Muscle of leg (tissue), 3 donors: ENCODE measurements at regions not wholly inside any gene's neighbourhood (a gene's known extent, or its start where the extent isn't known, plus 50 kb on each side); places are given as distances from the start of the nearest gene placed in this dataset.

Experiments used
- DNase-seq: peaks from one replicate; pipeline ENCODE4 v3.0.0; 2013
- H3K27ac ChIP-seq: one replicate; pipeline ENCODE4 v1.5.1; 2013; ENCODE audit warnings: mild to moderate bottlenecking, low read length, control low read depth
- H3K27me3 ChIP-seq: one replicate; pipeline ENCODE4 v1.6.1; 2013; ENCODE audit warnings: low read length; ENCODE audit not compliant: control insufficient read depth, insufficient read depth
- H3K36me3 ChIP-seq: one replicate; pipeline ENCODE4 v1.6.1; 2013; ENCODE audit warnings: low read length; ENCODE audit not compliant: control insufficient read depth, insufficient read depth
- H3K4me1 ChIP-seq: one replicate; pipeline ENCODE4 v1.6.1; 2013; ENCODE audit warnings: low read length; ENCODE audit not compliant: control insufficient read depth, insufficient read depth
- H3K4me3 ChIP-seq: one replicate; pipeline ENCODE4 v1.5.1; 2013; ENCODE audit warnings: low read length, control low read depth
- H3K9me3 ChIP-seq: replicated peaks from 2 replicates; pipeline ENCODE4 v1.6.1; 2013; ENCODE audit warnings: low read depth, low read length; ENCODE audit not compliant: control insufficient read depth
- WGBS: methylation state at CpG from one replicate; pipeline ENCODE4 v1.1.5; 2013; ENCODE audit warnings: missing lambda C conversion rate; ENCODE audit not compliant: insufficient coverage; 5-methylcytosine and 5-hydroxymethylcytosine counted together

- Histone ChIP-seq H3K27me3 (no peaks in the 10 kb centered on the region), H3K9me3 (no peaks in the 10 kb centered on the region), H3K4me3 (no peak overlapping the region), H3K4me1 (peaks cover 18% of the 10 kb centered on the region), H3K27ac (no peak overlapping the region), H3K36me3 (no peaks in the 10 kb centered on the region)
- DNase-seq = no peak
- no CpG with 5 or more reads among the region's 3 CpGs for WGBS
These were observed 330.6 kb upstream of the GATB start for GRCh38 chr4:152091405-152091804.

GRCh38 chr4:152090543-152090942 is 329.7 kb upstream of the GATB start:
- H3K27ac ChIP-seq = no peak overlapping the region
- no peaks in the 10 kb centered on the region for H3K27me3 ChIP-seq
- no peaks in the 10 kb centered on the region for H3K36me3 ChIP-seq
- no peak for DNase-seq
- peaks cover 13% of the 10 kb centered on the region for H3K4me1 ChIP-seq
- no peak overlapping the region for H3K4me3 ChIP-seq
- 67% methylated on average over 5 of the region's 8 CpGs for WGBS
- H3K9me3 ChIP-seq = no peaks in the 10 kb centered on the region

GRCh38 chr4:152089584-152089983 is 328.8 kb upstream of the GATB start:
- no peak overlapping the region for H3K27ac ChIP-seq
- no peaks in the 10 kb centered on the region for H3K9me3 ChIP-seq
- H3K36me3 ChIP-seq = no peaks in the 10 kb centered on the region
- WGBS = 65% methylated on average over 2 of the region's 2 CpGs
- H3K27me3 ChIP-seq = no peaks in the 10 kb centered on the region
- DNase-seq = no peak
- no peak overlapping the region for H3K4me3 ChIP-seq
- peaks cover 3% of the 10 kb centered on the region for H3K4me1 ChIP-seq

- 92% methylated on average over 5 of the region's 6 CpGs for WGBS
- DNase-seq = no peak
- Histone ChIP-seq H3K4me1 (no peaks in the 10 kb centered on the region), H3K9me3 (no peaks in the 10 kb centered on the region), H3K36me3 (no peaks in the 10 kb centered on the region), H3K27me3 (no peaks in the 10 kb centered on the region), H3K4me3 (no peak overlapping the region), H3K27ac (no peak overlapping the region)
These were observed 326.5 kb upstream of the GATB start for GRCh38 chr4:152087335-152087734.

GRCh38 chr4:152085657-152086056 is 324.9 kb upstream of the GATB start:
- H3K4me3 ChIP-seq = no peak overlapping the region
- no CpG with 5 or more reads among the region's 1 CpG for WGBS
- H3K9me3 ChIP-seq = no peaks in the 10 kb centered on the region
- no peaks in the 10 kb centered on the region for H3K27me3 ChIP-seq
- H3K36me3 ChIP-seq = no peaks in the 10 kb centered on the region
- no peak overlapping the region for H3K27ac ChIP-seq
- no peaks in the 10 kb centered on the region for H3K4me1 ChIP-seq
- DNase-seq = no peak

- no peak for DNase-seq
- H3K27ac ChIP-seq = no peak overlapping the region
- no peaks in the 10 kb centered on the region for H3K27me3 ChIP-seq
- WGBS = 100% methylated on average over 2 of the region's 6 CpGs
- no peaks in the 10 kb centered on the region for H3K4me1 ChIP-seq
- no peak overlapping the region for H3K4me3 ChIP-seq
- H3K36me3 ChIP-seq = no peaks in the 10 kb centered on the region
- H3K9me3 ChIP-seq = no peaks in the 10 kb centered on the region
These were observed 322.5 kb upstream of the GATB start for GRCh38 chr4:152083338-152083737.

- Histone ChIP-seq H3K9me3 (no peaks in the 10 kb centered on the region), H3K27ac (no peak overlapping the region), H3K4me1 (no peaks in the 10 kb centered on the region), H3K36me3 (no peaks in the 10 kb centered on the region), H3K27me3 (no peaks in the 10 kb centered on the region), H3K4me3 (no peak overlapping the region)
- no peak for DNase-seq
- WGBS = 50% methylated on average over 2 of the region's 5 CpGs
These were observed 320.2 kb upstream of the GATB start for GRCh38 chr4:152081024-152081423.

GRCh38 chr4:152079543-152080293 is 318.9 kb upstream of the GATB start:
- H3K36me3 ChIP-seq = no peaks in the 10 kb centered on the region

GRCh38 chr4:152079079-152079478 is 318.3 kb upstream of the GATB start:
- no CpG with 5 or more reads among the region's 3 CpGs for WGBS
- Histone ChIP-seq H3K4me3 (no peak overlapping the region), H3K36me3 (no peaks in the 10 kb centered on the region), H3K4me1 (no peaks in the 10 kb centered on the region), H3K27ac (no peak overlapping the region), H3K27me3 (no peaks in the 10 kb centered on the region), H3K9me3 (no peaks in the 10 kb centered on the region)
- no peak for DNase-seq

More at GRCh38 chr4:152079543-152080293, 318.9 kb upstream of the GATB start:
- Histone ChIP-seq H3K9me3 (no peaks in the 10 kb centered on the region), H3K4me3 (no peak overlapping the region), H3K27ac (no peak overlapping the region), H3K4me1 (no peaks in the 10 kb centered on the region), H3K27me3 (no peaks in the 10 kb centered on the region)
- no peak for DNase-seq
- 89% methylated on average over 3 of the region's 6 CpGs for WGBS

GRCh38 chr4:152077582-152077981 is 316.8 kb upstream of the GATB start:
- no CpG with 5 or more reads among the region's 2 CpGs for WGBS
- H3K36me3 ChIP-seq = no peaks in the 10 kb centered on the region
- H3K4me1 ChIP-seq = no peaks in the 10 kb centered on the region
- H3K9me3 ChIP-seq = no peaks in the 10 kb centered on the region
- no peak overlapping the region for H3K4me3 ChIP-seq
- DNase-seq = no peak
- H3K27ac ChIP-seq = no peak overlapping the region
- H3K27me3 ChIP-seq = no peaks in the 10 kb centered on the region
